ENCODE measurements at regions not wholly inside any gene's neighbourhood (a gene's known extent, or its start where the extent isn't known, plus 50 kb on each side); places are given as distances from the start of the nearest gene placed in this dataset.

DNA sequence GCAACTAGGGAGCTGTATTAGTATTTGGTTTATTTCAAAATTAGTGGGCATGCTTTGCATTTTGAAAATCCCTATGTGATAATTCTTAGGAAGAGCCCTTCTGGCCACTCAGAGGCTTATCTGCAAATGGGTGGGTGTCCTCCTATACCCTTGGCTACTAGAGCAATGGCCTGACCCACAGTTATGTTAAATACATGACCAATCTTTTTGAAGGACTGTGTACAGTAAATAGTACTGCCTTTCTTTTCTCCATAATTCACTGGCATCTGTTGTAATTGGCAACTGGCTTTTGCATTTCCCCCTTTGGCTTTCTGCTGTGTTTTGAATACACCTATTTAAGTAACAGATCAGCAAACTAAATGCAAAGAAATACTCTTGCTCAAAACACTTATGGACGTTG is 175.4 kb downstream of the ANXA2 start:
- Histone ChIP-seq H3K27ac (no peak overlapping the region), H3K27me3 (no peaks in the 10 kb centered on the region), H3K9me3 (no peaks in the 10 kb centered on the region), H3K4me1 (no peaks in the 10 kb centered on the region), H3K36me3 (no peaks in the 10 kb centered on the region), H3K4me3 (no peak overlapping the region)
- DNase-seq, result no peak
- no peak for TF ChIP-seq POLR2A (IDR thresholded peaks at IDR 0.05)

DNA sequence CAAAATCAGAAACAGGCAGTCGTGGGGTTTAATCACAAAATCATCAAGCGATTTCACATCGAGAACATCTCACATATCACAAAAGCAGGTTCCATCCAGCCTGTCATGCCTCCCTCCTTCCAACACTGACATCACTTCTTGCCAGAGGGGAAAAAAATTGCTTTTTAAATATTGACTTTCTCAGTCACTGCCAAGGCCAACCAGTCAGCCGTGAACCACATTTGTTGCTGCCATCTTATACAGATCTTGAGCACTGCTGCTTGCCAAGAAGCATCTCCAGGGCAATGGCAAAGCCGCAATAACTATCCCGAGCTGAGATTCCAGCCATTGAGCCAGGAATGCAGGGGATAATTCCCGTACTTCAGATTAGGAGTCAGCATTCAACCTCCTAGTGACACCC is 174.6 kb downstream of the ANXA2 start:
- H3K4me3 ChIP-seq, result no peak overlapping the region
- no peaks in the 10 kb centered on the region for H3K9me3 ChIP-seq
- no peaks in the 10 kb centered on the region for H3K4me1 ChIP-seq
- no peaks in the 10 kb centered on the region for H3K36me3 ChIP-seq
- no peaks in the 10 kb centered on the region for H3K27me3 ChIP-seq
- no peak overlapping the region for H3K27ac ChIP-seq
- no peak for DNase-seq
- TF ChIP-seq, protein P1, sequence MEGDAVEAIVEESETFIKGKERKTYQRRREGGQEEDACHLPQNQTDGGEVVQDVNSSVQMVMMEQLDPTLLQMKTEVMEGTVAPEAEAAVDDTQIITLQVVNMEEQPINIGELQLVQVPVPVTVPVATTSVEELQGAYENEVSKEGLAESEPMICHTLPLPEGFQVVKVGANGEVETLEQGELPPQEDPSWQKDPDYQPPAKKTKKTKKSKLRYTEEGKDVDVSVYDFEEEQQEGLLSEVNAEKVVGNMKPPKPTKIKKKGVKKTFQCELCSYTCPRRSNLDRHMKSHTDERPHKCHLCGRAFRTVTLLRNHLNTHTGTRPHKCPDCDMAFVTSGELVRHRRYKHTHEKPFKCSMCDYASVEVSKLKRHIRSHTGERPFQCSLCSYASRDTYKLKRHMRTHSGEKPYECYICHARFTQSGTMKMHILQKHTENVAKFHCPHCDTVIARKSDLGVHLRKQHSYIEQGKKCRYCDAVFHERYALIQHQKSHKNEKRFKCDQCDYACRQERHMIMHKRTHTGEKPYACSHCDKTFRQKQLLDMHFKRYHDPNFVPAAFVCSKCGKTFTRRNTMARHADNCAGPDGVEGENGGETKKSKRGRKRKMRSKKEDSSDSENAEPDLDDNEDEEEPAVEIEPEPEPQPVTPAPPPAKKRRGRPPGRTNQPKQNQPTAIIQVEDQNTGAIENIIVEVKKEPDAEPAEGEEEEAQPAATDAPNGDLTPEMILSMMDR (IDR thresholded peaks at IDR 0.05), result no peak
- no peak for TF ChIP-seq POLR2A (IDR thresholded peaks at IDR 0.05)

DNA sequence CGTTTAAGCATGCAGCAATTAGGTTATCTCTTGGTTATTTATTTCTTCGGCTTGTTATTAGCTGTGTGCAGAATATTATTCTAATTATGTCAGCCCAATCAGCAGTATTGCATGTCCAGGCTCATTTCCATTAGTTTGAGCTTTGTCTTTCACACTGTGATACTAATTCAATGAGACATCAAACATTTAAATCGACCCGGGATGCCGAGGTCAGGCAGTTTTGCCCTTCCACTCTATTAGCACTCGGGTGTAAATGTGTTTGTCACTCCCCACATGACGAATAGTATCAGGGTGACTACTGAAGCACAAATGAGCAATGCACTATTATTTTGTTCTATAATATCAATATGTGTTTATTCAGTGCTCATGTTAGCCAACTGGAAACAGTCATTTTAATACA is 170.9 kb downstream of the ANXA2 start:
- no peaks in the 10 kb centered on the region for H3K36me3 ChIP-seq
- DNase-seq, result no peak
- no peak overlapping the region for H3K4me3 ChIP-seq
- no peak overlapping the region for H3K27ac ChIP-seq
- TF ChIP-seq POLR2A (IDR thresholded peaks at IDR 0.05), result no peak
- TF ChIP-seq, protein P1 (IDR thresholded peaks at IDR 0.05), result no peak
- no peaks in the 10 kb centered on the region for H3K4me1 ChIP-seq
- no peaks in the 10 kb centered on the region for H3K9me3 ChIP-seq
- H3K27me3 ChIP-seq, result no peaks in the 10 kb centered on the region

DNA sequence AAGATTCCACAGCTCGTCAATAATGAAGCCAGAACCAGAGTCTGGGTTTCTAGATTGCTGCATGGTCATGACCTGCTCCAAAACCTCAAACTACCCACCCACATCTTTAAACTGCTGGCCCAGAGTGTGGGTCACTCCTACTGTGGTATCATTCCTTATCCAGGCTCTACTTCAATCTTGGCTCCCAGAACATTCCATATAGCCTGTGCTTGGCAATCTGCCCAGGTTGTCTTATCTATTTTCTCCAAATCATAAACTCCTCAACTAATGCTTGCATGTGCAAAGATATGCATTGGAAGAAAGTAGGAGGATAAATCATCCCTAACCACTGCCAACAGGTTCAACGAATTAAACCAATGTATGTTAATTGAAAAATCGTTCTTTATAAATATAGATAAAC is 169.7 kb downstream of the ANXA2 start:
- Histone ChIP-seq H3K36me3 (no peaks in the 10 kb centered on the region), H3K4me3 (no peak overlapping the region), H3K4me1 (no peaks in the 10 kb centered on the region), H3K27me3 (no peaks in the 10 kb centered on the region), H3K27ac (no peak overlapping the region), H3K9me3 (no peaks in the 10 kb centered on the region)
- DNase-seq, result no peak
- TF ChIP-seq, protein P1 (IDR thresholded peaks at IDR 0.05), result no peak
- TF ChIP-seq POLR2A (IDR thresholded peaks at IDR 0.05), result no peak

DNA sequence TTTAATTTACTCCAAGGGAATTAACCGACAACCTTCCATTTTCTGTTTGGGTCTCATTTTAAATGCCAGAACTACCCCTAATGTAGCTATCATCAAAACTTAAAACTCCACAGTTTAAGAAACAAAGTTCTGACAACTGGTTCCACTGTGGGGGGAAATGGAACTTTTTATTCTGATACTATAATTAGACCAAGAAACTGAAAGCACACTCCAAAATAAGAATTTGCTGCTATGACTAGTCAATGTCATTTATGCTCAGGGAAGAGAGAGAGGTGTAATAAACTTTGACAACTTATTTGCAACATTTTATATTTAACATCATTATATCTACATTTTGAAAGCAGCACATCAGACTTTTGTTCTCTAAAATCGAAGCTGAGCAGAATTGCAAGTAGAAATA is 169.2 kb downstream of the ANXA2 start:
- Histone ChIP-seq H3K36me3 (no peaks in the 10 kb centered on the region), H3K27me3 (no peaks in the 10 kb centered on the region), H3K9me3 (no peaks in the 10 kb centered on the region), H3K27ac (no peak overlapping the region), H3K4me3 (no peak overlapping the region), H3K4me1 (no peaks in the 10 kb centered on the region)
- DNase-seq, result no peak
- TF ChIP-seq, protein P1 (IDR thresholded peaks at IDR 0.05), result no peak
- no peak for TF ChIP-seq POLR2A (IDR thresholded peaks at IDR 0.05)

DNA sequence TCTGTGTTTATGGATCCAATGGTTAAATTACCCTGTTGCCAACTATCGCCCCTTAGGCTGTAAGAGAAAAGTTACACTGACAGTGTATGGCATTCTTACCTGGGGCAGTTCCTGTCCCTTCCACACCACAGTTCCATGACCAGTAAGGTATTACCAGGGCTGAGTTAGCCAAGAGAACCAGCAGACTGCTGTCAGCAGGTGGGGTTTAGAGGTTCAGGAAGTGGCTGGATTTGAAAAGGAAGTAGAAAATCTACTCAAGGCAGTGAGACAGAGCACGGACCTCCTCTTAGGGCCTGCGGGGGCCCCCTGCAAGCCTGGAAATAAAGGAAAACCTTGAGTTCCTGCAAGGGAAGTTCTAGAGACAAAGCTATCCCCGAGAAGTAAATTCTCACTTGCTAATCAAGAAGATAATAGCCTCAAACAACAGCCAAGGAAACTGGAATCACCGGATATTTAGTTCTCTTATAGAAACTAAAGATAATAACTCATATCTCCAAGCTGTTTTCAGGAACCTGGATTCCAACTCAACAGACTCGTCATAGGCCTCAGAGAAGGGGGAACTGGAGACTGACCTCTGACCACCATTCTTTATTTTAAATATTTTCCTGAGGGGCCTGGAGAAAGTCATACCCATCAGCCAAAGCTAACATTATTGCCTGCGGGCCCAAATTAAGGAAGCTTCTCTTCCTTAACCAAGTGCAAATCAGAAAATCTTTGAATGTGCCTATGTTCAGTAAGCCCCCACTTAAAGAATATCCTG is 161.7 kb downstream of the ANXA2 start:
- H3K36me3 ChIP-seq, result no peaks in the 10 kb centered on the region
- no peaks in the 10 kb centered on the region for H3K27me3 ChIP-seq
- no peaks in the 10 kb centered on the region for H3K4me1 ChIP-seq
- H3K9me3 ChIP-seq, result no peaks in the 10 kb centered on the region
- H3K27ac ChIP-seq, result no peak overlapping the region
- no peak for DNase-seq
- no peak overlapping the region for H3K4me3 ChIP-seq
- TF ChIP-seq, protein P1 (IDR thresholded peaks at IDR 0.05), result no peak
